HL-60 (cell line): ENCODE measurements at regions not wholly inside any gene's neighbourhood (a gene's known extent, or its start where the extent isn't known, plus 50 kb on each side); places are given as distances from the start of the nearest gene placed in this dataset.

Source experiments
- CTCF ChIP-seq: IDR thresholded peaks from one replicate; pipeline ENCODE4 v1.5.1; 2011; ENCODE audit warnings: low read length, control low read depth, inconsistent platforms; ENCODE audit not compliant: insufficient read depth
- POLR2AphosphoS5 ChIP-seq: IDR thresholded peaks from 2 replicates; pipeline ENCODE4 v1.6.1; 2012; ENCODE audit warnings: low read depth
- REST ChIP-seq: IDR thresholded peaks from 2 replicates; pipeline ENCODE4 v1.6.1; 2012; ENCODE audit warnings: low read depth; ENCODE audit not compliant: insufficient replicate concordance

GRCh38 chr18:56517196-56517595 is 121.2 kb downstream of the TXNL1 start:
- TF ChIP-seq CTCF: no peak
- TF ChIP-seq REST: no peak
- TF ChIP-seq POLR2AphosphoS5: no peak
